ENCODE measurements at regions not wholly inside any gene's neighbourhood (a gene's known extent, or its start where the extent isn't known, plus 50 kb on each side); places are given as distances from the start of the nearest gene placed in this dataset.
"Not testable (repeated sequence)": the region's sequence is repeated elsewhere in the genome, so short reads cannot be mapped to it uniquely, and the experiment has no call there.

DNA sequence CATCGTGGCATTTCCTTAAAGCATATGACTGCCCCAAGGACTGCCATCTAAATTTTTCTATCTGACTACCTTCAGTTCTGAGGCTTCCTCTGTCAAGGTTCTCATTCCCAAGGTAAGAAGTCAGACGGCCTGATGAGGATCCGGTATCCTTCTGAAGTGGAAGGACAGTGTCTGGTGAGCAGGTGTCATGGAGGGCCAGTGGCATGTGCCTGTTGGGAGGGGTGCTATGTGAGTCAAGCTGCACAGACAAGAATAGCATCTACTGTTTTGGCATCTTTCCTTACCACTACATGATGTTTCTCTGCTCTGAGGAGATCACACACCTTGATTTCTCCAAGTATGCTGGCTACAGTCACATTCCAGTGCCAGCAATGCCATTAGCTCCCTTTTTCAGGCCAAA, 99.6 kb upstream of the RGS1 start:
- in situ Hi-C loops (cut with MboI; ENCODE audit: low sequenced_read_pairs) = loop anchor here (10.0 to 25.0 kb wide), 3 partner anchors 129 to 536 kb away; no protein-coding TSS in a partner anchor

DNA sequence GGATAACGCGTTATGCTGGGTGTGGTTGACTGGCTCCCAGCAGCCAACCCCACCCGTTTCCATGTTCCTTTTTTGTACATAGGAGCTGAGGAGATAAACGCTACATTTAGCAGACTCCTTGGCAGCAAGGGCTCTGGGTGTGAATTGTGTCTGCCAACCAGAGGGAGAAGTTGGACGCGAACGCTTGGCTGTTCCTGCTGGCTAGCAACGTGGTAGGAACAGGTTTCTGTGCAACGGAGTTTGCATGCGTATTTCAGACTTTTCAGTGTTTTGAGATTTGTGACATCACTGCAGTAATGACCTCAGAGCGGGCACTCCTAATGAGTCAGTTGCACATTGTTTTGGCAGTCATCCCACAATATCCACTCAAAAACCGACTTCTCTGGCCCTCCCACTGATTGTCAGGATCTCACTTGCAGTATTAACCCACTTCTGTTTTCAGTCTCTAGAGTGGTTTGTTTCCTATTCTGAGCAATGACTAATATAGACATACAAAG, 98.7 kb upstream of the RGS1 start:
- in situ Hi-C loops (cut with MboI; ENCODE audit: low sequenced_read_pairs) = loop anchor here (10.0 to 25.0 kb wide), 3 partner anchors 128 to 535 kb away; no protein-coding TSS in a partner anchor

DNA sequence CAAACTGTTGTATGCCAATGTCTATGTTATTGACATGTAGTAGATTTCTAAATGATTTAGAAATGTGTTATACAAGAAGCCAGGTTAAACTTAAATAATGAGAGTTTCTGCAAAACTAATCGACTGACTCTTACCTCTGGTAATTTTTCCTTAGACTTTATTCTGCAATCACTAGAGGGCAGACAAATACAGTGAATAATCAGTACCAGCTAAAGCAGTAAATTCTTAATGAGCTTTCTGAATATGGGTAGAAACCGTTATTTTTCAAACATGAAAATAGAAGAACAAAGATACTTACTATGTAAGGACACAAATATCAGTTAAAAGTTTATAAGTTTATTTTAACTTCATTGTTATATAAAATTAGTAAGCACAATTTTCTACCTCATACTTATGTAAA, 97.9 kb upstream of the RGS1 start:
- in situ Hi-C loops (cut with MboI; ENCODE audit: low sequenced_read_pairs) = loop anchor here (10.0 to 25.0 kb wide), 3 partner anchors 127 to 535 kb away; no protein-coding TSS in a partner anchor

DNA sequence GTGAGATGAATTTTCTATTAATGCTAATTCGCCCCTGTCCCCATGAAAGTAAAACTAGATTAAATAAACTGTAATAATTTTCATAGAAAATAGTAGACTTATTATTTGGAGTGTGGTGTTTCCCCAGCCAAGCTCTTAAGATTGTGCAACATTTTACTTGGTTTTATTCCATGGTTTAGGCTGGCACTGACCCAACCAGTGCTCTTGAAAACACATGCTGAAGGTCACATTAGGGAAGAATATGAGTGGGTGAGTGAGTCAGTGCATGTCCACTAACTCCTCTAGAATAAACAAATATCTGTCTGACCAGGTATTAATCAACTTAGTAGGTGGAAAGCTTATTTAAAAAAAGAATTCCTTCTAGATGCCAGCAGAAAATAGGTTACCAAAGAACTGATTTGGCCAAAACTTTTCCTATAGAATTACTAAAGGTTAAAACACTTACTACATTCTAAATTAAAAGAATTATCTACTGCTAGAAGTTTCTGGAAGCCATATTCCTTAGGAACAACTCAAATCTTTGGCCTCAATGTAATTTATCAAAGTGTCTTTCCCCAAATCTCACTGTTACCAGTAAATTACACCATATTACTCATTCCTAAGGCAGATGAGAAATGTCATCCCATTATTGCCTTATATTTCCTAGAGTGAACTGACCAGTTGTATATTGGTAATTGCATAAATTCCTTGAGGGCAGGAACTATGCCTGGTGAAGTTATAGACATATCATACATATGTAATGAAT, 89.7 kb upstream of the RGS1 start:
- in situ Hi-C loops (cut with MboI; ENCODE audit: low sequenced_read_pairs) = loop anchor here (25.0 kb wide), 1 partner anchor 526 kb away; no protein-coding TSS in a partner anchor

DNA sequence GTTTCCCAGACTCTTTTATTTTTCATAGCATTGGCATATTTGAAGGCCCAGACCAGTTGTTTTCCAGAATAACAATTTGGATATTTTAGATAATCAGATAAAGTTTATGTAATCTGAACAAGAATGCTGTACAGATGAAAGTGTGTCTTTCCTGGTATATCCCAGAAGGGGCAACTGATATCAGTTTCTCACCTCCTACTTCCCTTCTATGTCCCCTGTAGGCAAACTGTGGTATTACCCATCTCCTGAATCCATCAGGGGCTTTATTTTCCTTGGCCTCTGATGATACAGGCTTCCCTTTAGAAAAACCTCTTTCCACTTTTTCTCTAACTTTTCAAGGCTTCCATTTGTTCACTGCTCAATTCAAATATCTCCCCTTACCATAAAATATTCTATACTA, 87.5 kb upstream of the RGS1 start:
- in situ Hi-C loops (cut with MboI; ENCODE audit: low sequenced_read_pairs) = loop anchor here (25.0 kb wide), 1 partner anchor 524 kb away; no protein-coding TSS in a partner anchor

DNA sequence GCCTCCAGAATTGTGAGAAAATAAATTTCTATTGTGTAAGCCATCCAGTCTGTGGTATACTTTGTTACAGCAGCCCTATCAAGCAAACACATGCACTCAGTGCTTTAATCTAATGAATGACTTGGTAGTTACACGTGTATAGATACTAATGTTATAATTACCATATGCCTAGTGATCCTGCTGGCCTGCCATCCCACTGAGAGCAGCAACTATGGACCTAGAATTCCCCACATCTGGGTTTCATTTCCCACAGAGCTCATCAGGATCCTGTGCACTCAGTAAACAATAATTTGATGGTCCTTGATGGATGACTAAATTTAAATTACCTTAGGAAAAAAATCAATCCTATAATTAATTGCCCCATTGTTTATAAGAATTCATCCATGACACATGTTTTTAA, 86.5 kb upstream of the RGS1 start:
- in situ Hi-C loops (cut with MboI; ENCODE audit: low sequenced_read_pairs) = loop anchor here (25.0 kb wide), 1 partner anchor 523 kb away; no protein-coding TSS in a partner anchor

DNA sequence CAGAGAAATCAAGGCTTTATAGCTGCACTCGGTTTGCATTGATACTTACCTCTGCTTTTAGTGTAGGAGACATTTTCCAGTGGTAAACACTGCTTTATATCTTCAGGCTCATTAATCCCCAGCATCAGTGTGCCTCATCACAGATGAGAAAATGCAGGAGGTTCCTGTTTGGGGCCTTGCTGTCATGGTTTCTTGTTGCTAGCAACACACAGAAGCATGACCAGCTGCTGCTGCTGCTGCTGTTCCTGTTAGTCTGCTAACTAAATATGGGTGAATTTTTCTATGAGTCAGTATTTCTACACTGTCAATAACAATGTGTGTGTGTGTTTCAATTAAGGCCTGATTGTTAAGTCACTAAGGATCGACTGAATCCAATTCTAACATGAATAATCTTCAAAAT, 85.8 kb upstream of the RGS1 start:
- in situ Hi-C loops (cut with MboI; ENCODE audit: low sequenced_read_pairs) = loop anchor here (25.0 kb wide), 1 partner anchor 523 kb away; no protein-coding TSS in a partner anchor

DNA sequence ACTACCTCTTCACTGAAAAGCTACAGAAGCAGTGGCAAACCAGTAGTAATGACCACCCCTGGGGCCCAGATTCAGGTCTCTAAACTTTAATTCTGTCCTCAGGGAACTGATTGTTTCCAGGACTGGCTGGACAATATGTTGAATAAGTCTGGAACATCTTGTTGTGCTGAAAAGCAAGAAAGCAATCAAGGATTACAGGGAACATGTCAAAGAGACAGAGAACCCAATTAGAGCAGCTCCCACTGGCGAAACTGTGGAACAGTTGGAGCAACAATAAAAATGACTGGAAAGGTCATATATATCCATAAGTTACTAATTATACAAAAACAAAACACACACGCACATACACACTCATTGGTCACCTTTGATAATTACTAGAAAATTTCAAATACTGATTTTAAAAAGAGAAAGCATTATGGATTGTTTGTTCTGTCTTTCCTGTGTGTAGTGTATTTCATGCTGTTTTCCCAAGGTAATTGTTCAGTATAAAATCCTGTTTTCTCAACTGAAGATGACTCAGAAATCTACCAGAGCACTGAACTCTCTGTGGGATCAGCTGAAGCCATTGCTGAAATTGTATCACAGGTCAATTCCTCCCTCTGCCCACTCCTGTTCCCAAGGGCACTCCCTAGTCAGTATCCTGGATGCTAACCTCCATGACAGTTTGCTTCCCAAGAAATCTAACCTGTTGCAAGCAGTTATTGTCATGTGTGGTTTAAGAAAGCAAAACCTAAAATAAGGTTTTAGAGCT, 83.6 kb upstream of the RGS1 start:
- in situ Hi-C loops (cut with MboI; ENCODE audit: low sequenced_read_pairs) = loop anchor here (25.0 kb wide), 1 partner anchor 520 kb away; no protein-coding TSS in a partner anchor

DNA sequence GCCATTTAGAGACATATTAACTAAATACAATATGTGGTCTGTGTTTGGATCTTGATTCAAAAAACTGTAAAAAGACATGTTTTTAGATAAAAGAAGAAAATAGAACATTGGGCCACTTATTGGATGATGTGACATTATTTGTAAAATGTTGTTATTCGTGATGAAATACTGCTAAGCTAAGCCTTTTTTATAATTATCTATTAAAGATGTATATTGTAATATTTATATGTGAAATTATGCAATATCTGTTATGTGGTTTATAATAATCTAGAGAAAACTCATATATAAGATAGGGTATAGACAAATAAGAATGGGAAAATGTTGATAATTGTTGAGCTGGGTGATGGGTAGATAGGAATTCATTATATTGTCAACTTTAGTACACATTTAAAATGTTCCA, 82.0 kb upstream of the RGS1 start:
- in situ Hi-C loops (cut with MboI; ENCODE audit: low sequenced_read_pairs) = loop anchor here (25.0 kb wide), 1 partner anchor 519 kb away; no protein-coding TSS in a partner anchor

DNA sequence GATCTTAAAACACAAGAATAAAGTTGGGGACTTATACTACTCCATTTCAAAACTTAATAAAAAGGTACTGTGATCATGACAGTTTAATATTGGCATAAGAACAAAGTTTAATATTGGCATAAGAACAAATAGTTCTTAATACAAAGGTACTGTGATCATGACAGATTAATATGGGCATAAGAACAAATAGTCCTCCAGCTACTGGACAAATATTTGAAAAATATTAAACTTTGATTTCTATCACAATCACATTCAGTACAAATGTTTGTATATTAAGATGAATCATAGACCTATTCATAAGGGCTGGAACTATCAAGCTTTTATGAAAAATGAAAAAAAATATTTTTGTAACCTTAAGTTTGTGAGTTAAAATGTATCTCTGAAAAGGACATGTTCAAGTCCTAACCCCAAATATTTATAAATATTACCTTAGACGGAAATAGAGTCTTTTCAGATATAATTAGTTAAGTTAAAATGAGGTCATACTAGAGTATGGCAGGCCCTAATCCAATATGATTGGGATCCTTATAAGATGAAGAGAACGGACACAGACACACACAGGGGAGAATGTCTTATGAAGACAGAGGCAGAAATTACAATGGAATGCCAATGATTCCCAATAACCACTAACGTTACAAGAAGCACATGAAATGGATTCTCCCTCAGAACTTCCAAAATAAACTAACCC, 79.1 kb upstream of the RGS1 start:
- in situ Hi-C loops (cut with MboI; ENCODE audit: low sequenced_read_pairs) = loop anchor here (25.0 kb wide), 1 partner anchor 516 kb away; no protein-coding TSS in a partner anchor

DNA sequence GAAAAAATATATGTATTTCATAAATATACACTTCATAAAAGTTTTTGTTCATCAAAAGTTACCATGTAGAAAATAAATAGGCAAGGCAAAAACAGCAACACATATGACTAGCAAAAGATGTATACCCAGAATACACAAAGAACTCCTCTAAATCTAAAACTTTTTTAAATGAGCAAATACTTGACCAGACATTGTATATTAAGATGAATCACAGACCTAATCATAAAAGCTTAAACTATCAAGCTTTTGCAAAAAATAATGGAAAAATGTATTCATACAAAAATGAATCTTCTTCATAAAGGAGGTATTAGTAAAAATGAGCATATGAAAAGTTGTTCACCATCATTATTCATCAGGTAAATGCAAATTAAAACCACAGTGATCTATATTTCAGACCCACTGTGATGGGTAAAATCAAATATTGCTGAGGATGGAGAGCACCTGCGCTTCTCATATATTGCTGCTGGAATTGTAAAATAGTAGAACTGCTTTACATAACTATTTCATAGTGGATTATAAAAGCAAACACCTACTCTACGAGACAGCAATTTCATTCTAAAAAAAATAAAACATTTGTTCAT, 78.3 kb upstream of the RGS1 start:
- in situ Hi-C loops (cut with MboI; ENCODE audit: low sequenced_read_pairs) = loop anchor here (25.0 kb wide), 1 partner anchor 515 kb away; no protein-coding TSS in a partner anchor

DNA sequence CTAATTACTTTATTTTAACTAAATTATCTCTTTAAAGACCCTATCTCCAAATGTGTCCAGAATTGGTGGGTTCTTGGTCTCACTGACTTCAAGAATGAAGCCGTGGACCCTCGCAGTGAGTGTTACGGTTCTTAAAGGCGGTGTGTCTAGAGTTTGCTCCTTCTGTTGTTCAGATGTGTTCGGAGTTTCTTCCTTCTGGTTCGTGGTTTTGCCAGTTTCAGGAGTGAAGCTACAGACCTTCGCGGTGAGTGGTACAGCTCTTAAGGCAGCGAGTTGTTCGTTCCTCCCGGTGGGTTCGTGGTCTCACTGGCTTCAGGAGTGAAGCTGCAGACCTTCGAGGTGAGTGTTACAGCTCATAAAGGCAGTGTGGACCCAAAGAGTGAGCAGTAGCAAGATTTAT, 77.5 kb upstream of the RGS1 start:
- in situ Hi-C loops (cut with MboI; ENCODE audit: low sequenced_read_pairs) = loop anchor here (25.0 kb wide), 1 partner anchor 514 kb away; no protein-coding TSS in a partner anchor

DNA sequence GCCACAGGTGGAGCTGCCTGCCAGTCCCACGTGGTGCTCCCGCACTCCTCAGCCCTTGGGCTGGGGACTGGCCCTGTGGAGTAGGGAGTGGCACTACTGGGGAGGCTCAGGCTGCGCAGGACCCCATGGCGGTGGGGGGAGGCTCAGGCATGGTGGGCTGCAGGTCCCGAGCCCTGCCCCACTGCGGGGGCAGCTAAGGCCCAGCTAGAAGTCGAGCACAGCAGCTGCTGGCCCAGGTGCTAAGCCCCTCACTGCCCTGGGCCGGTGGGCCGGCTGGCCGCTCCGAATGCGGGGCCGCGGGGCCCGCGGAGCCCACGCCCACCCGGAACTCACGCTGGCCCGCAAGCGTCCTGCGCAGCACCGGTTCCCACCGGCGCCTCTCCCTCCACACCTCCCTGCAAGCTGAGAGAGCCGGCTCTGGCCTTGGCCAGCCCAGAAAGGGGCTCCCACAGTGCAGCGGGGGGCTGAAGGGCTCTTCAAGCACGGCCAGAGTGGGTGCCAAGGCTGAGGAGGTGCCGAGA, 76.5 kb upstream of the RGS1 start:
- in situ Hi-C loops (cut with MboI; ENCODE audit: low sequenced_read_pairs) = loop anchor here (25.0 kb wide), 1 partner anchor 513 kb away; no protein-coding TSS in a partner anchor

DNA sequence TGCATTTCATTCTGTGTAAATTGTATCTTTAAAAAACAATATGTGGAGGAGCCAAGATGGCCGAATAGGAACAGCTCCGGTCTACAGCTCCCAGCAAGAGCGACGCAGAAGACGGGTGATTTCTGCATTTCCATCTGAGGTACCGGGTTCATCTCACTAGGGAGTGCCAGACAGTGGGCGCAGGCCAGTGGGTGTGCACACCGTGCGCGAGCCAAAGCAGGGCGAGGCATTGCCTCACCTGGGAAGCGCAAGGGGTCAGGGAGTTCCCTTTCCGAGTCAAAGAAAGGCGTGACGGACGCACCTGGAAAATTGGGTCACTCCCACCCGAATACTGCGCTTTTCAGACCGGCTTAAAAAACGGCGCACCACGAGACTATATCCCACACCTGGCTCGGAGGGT, 75.0 kb upstream of the RGS1 start:
- in situ Hi-C loops (cut with MboI; ENCODE audit: low sequenced_read_pairs) = not testable (repeated sequence)

DNA sequence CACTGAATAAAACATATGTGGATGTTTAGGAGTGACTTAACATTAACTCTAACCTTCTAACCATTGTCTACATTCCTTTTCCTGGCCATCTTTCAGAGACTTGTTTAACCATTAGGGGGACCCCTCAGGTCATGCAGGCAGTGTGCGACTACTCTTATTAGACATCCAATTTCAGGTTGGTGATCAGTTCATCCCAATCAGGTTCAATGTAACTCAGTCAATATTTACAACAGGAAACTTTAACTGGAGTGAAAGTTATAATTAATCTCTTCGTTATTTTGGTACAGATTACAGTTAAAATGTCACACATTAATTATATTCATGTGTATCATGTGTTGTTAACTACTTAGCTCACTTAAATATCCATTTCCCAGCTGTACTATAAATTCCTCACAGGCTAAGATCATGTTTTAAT, 68.8 kb upstream of the RGS1 start:
- in situ Hi-C loops (cut with MboI; ENCODE audit: low sequenced_read_pairs) = no loop called here

DNA sequence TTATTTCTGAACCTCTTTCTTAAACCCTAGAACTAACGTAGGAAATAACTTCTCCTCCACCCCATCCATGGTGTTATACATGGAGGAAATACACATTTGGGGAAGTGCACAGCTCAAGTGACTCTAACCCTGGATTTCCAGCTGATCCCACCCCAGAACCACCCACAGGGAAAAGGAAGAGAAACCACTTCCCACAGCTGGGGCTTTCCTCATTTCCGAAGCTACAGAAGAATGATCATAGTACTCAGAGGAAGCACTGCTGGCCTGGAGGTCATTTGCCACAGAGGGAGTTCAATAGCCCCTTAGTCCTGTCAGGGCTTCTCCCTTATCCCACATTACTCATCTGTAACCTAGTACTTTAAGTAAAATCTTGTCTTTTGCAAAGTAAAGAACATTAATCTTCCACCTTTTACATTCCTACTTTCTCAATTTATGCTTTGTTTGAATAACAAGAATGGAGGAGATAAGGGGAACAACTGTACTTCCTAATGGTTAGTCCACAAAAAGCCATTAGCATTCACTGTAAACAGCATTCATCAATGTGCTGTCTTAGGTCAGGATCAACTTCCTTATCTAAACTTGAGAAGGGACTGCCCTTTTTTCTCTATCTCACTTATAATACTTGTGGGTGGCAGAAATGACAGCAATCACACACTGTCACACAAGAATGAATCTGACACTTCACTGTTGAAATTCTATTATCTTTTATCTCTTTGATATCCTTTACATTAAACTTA, 63.0 kb upstream of the RGS1 start:
- in situ Hi-C loops (cut with MboI; ENCODE audit: low sequenced_read_pairs) = loop anchor here (10.0 kb wide), 1 partner anchor 62 kb away; the partner anchor contains the start of gene RGS1

DNA sequence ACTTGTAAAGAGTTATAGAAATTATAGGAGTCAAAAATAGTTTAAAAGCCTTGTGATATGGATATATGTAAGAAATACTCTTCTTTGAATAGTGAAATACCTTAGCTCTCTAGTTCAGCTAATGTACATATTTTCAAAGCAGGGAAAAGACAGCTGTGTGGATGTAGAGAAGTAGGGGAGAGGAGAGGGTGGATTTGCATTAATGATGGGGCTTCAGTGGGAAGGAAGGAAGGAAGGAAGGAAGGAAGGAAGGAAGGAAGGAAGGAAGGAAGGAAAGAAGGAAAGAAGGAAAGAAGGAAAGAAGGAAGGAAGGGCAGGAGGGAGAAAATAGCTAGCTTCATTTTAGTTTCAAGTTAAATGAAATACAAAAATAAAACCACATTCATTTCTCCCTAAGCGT, 62.4 kb upstream of the RGS1 start:
- in situ Hi-C loops (cut with MboI; ENCODE audit: low sequenced_read_pairs) = loop anchor here (10.0 kb wide), 1 partner anchor 62 kb away; the partner anchor contains the start of gene RGS1

DNA sequence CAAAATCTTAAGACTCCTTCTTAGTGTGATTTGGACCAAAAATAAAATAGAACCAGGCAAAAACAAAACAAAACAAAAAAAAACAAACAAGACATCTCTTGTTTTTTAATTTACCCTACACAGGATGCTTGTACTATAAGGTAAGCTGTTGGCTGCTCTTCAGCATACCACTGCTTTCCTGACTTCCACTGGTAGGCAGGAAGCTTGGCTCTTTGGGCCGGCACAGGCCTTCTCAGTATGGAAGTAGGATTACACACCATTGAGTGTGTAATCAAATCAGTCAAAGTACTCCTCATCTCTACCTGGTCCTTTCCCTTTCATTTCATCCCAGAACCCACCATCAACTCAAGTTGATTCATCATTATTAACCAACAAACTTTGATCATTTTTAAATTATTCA, 61.9 kb upstream of the RGS1 start:
- in situ Hi-C loops (cut with MboI; ENCODE audit: low sequenced_read_pairs) = loop anchor here (10.0 kb wide), 1 partner anchor 61 kb away; the partner anchor contains the start of gene RGS1

DNA sequence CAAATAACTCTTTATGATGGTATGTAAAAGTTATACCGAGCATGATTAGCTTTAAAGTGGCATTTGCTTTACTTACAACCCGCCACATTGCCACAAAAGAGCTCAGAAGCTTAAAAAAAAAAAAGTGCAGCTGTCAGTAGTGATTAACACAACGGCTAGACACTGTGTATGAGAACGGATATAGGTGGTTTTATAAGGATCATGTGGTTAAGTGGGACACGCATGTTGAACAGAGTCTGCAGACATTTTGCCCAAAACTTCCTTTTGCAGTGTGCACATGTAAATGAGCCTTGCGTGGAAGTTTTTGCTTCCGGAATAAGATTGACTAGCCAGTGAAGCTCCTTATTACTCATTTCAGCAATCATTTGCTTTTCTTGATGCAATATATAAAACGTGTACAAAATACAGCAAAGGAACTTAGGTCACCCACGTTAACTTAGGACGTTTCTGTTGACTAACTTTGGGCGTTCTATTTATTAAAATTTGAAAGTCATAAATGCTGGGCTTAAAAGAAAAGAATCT, 58.7 kb upstream of the RGS1 start:
- in situ Hi-C loops (cut with MboI; ENCODE audit: low sequenced_read_pairs) = loop anchor here (10.0 kb wide), 1 partner anchor 58 kb away; the partner anchor contains the start of gene RGS1

Measured in HL-60/S4 (cell line).